GM10266 (cell line): ENCODE measurements at regions not wholly inside any gene's neighbourhood (a gene's known extent, or its start where the extent isn't known, plus 50 kb on each side); places are given as distances from the start of the nearest gene placed in this dataset.

ENCODE experiments used
- DNase-seq: peaks from one replicate; pipeline ENCODE4 v3.0.0; 2012; ENCODE audit errors: extremely low spot score
- TF ChIP-seq, protein P1 (sequence below): IDR thresholded peaks from 2 replicates; pipeline ENCODE4 v1.5.1; 2012; ENCODE audit warnings: mild to moderate bottlenecking, low read depth; ENCODE audit not compliant: control insufficient read depth, insufficient read depth; ENCODE audit errors: missing control alignments

DNA sequence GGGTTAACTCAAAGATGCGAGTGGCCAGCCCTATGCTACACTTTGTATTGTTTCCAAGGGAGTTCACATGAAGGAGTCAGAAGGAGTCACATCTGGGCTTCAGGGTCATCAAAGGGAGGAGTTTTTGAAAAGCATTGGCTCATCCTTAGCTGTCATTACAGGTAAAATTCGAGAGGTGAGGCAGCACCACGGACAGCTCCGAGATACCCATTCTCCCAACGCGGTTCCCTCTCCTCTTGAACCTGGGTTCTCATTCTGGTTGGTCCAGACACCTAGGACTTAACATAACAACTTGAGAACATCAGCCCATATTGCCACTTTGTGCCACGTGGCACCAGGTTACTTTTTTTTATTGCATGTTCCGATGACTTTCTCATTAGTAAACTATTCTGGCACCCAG lies 768.6 kb downstream of the NLGN4Y start:
- TF ChIP-seq, protein P1, sequence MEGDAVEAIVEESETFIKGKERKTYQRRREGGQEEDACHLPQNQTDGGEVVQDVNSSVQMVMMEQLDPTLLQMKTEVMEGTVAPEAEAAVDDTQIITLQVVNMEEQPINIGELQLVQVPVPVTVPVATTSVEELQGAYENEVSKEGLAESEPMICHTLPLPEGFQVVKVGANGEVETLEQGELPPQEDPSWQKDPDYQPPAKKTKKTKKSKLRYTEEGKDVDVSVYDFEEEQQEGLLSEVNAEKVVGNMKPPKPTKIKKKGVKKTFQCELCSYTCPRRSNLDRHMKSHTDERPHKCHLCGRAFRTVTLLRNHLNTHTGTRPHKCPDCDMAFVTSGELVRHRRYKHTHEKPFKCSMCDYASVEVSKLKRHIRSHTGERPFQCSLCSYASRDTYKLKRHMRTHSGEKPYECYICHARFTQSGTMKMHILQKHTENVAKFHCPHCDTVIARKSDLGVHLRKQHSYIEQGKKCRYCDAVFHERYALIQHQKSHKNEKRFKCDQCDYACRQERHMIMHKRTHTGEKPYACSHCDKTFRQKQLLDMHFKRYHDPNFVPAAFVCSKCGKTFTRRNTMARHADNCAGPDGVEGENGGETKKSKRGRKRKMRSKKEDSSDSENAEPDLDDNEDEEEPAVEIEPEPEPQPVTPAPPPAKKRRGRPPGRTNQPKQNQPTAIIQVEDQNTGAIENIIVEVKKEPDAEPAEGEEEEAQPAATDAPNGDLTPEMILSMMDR, result no peak
- no peak for DNase-seq

DNA sequence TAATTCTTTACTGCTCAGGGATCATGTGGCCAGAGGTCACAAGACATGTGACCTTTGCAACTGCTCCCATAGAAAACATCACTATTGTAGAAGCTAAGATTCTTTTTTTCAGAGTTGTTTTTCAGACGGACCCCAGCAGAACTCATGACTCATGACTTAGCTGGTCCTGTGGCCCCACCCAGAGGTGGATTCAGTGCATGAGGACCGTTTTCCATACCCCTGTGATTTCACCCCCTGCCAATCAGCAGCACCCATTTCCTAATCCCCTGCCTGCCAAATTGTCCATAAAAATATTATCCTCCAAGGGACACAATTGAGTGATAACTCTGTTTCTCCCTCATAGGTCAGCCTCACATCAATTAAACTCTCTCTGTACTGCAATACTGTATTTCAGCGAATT lies 777.5 kb downstream of the NLGN4Y start:
- DNase-seq, result no peak
- TF ChIP-seq, protein P1, result no peak

DNA sequence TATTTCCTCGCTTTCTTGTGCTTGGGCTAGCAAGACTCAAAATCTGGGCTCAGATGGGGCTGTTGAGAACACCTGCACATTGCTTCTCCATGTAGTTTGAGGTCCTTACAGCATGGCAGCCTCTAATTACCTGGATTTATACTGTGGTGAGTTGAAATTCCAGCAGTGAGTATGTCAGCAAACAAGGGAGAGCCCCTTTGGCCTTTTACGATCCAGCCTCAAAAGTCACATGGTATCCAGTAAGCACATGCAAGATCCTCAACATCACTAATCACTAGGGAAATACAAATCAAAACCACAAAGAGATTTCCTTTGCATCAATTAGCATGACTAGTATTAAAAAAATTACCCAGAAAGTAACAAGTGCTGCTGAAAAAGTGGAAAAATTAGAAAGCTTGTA lies 787.8 kb downstream of the NLGN4Y start:
- TF ChIP-seq, protein P1, result no peak

DNA sequence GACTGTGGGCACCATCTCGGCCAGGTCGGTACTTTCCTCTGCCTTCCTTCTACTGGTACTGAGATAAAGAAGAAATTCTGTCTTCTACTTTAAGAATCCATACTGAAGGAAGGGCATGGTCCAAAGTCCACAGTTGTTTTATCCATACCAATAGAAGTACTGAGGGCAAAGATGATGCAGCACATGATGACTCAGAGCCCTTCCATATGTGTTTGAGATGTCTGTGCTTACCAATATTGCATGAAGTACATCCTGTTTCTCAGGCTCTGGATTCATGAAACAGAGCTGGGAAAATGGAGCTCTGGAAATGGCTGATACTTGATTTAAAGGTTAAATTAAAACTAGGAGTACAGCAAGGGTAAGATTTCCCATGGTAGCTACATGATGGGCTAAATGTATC lies 799.9 kb downstream of the NLGN4Y start:
- TF ChIP-seq, protein P1, result no peak
- DNase-seq, result no peak

More for the DNA sequence above, 787.8 kb downstream of the NLGN4Y start:
- DNase-seq, result no peak

DNA sequence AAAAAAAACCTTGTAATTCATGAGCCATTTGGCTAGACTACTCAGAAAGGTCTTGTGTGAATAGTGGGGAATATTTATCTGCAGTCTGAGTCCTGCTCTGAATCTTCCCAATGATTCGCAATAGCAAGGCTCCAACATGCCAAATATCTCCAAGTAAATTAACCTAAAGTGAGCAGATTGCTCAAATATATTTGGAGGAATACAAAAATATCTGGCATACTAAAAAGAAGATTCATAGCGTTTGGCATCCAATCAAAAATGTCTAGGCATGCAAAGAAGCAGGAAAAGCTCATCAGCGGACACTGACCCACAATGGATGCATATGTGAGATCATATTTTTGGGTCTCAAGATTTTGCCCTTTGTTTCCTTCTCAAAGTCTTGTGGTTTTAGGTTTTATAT lies 800.9 kb downstream of the NLGN4Y start:
- no peak for DNase-seq
- TF ChIP-seq, protein P1, result no peak

DNA sequence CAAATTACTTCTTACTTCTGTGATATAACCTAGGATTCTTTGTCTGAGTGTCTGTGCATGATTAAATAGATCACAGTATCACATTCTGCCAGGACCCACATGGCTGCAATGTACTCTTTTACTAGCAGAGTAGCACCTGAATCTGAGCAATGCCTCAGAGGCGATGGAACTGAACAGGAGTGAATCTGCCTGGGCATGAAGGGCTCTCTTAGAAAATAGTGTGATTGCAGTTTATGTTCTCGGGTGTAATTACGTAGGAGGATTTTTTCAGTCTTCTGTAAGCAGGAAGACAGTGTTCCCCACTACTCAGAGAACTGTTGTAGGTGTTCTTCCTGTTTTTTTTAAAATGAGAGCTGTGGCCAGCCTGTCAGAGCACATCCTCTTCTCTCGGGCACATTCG lies 802.3 kb downstream of the NLGN4Y start:
- TF ChIP-seq, protein P1, result no peak
- no peak for DNase-seq

DNA sequence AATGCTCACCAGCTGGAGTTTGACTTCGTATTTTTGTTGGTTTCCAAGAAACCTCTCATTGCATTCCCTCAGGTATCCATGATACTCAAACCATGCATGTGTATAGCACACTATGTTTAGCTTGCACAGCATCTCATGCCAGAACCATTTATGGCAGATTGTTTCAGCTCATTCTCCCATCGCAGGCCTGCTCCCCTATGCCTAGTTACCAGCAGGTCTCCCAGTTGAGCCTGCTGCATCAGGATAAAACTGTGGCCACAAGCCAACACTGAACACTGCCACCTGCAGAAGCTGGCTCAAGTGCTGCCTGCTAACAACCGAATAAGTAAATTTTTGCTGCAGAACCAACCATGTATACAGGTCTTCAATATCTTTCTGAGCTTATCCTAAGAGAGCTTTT lies 804.5 kb downstream of the NLGN4Y start:
- DNase-seq, result no peak
- TF ChIP-seq, protein P1, result no peak
